ENCODE measurements at regions not wholly inside any gene's neighbourhood (a gene's known extent, or its start where the extent isn't known, plus 50 kb on each side); places are given as distances from the start of the nearest gene placed in this dataset.

GRCh38 chr2:156864753-156865152 is 392.8 kb upstream of the GALNT5 start:
- intact Hi-C loops (cut with micrococcal nuclease; ENCODE audit: unreplicated experiment): no loop called here
- no peak for TF ChIP-seq CTCF (IDR thresholded peaks at IDR 0.05; ENCODE audit: unreplicated experiment)
- CTCF ChIA-PET: no interaction called here
- H3K9me3 Mint-ChIP-seq (ENCODE audit: low read depth, unreplicated experiment): no peaks in the 10 kb centered on the region
- no peak for DNase-seq
- H3K27ac Mint-ChIP-seq (ENCODE audit: unreplicated experiment): no peak overlapping the region
- H3K4me1 Mint-ChIP-seq (ENCODE audit: low read depth, unreplicated experiment): no peaks in the 10 kb centered on the region
- no peaks in the 10 kb centered on the region for H3K27me3 Mint-ChIP-seq (ENCODE audit: unreplicated experiment)
- H3K4me3 Mint-ChIP-seq (ENCODE audit: low read depth, unreplicated experiment): no peak overlapping the region
- H3K36me3 Mint-ChIP-seq (ENCODE audit: insufficient read depth, unreplicated experiment): no peaks in the 10 kb centered on the region
- BruUV-seq (replicated peaks): no TSS peak

GRCh38 chr2:156867201-156867600 is 390.3 kb upstream of the GALNT5 start:
- H3K36me3 Mint-ChIP-seq (ENCODE audit: insufficient read depth, unreplicated experiment): no peaks in the 10 kb centered on the region
- H3K4me1 Mint-ChIP-seq (ENCODE audit: low read depth, unreplicated experiment): no peaks in the 10 kb centered on the region
- H3K4me3 Mint-ChIP-seq (ENCODE audit: low read depth, unreplicated experiment): no peak overlapping the region
- no peak for TF ChIP-seq CTCF (IDR thresholded peaks at IDR 0.05; ENCODE audit: unreplicated experiment)
- intact Hi-C loops (cut with micrococcal nuclease; ENCODE audit: unreplicated experiment): no loop called here
- H3K27me3 Mint-ChIP-seq (ENCODE audit: unreplicated experiment): no peaks in the 10 kb centered on the region
- BruUV-seq (replicated peaks): no TSS peak
- peaks cover 2% of the 10 kb centered on the region for H3K9me3 Mint-ChIP-seq (ENCODE audit: low read depth, unreplicated experiment)
- DNase-seq: no peak
- no peak overlapping the region for H3K27ac Mint-ChIP-seq (ENCODE audit: unreplicated experiment)
- CTCF ChIA-PET: no interaction called here

GRCh38 chr2:156874707-156875106 is 382.8 kb upstream of the GALNT5 start:
- Mint-ChIP-seq H3K36me3 (ENCODE audit: insufficient read depth, unreplicated experiment) (no peaks in the 10 kb centered on the region), H3K9me3 (ENCODE audit: low read depth, unreplicated experiment) (peaks cover 6% of the 10 kb centered on the region), H3K27me3 (ENCODE audit: unreplicated experiment) (no peaks in the 10 kb centered on the region), H3K4me1 (ENCODE audit: low read depth, unreplicated experiment) (no peaks in the 10 kb centered on the region), H3K27ac (ENCODE audit: unreplicated experiment) (no peak overlapping the region), H3K4me3 (ENCODE audit: low read depth, unreplicated experiment) (no peak overlapping the region)
- no peak for DNase-seq
- TF ChIP-seq CTCF (IDR thresholded peaks at IDR 0.05; ENCODE audit: unreplicated experiment): no peak
- no TSS peak for BruUV-seq (replicated peaks)
- intact Hi-C loops (cut with micrococcal nuclease; ENCODE audit: unreplicated experiment): no loop called here
- CTCF ChIA-PET: no interaction called here

GRCh38 chr2:156883804-156884203 is 373.7 kb upstream of the GALNT5 start:
- no peaks in the 10 kb centered on the region for H3K27me3 Mint-ChIP-seq (ENCODE audit: unreplicated experiment)
- intact Hi-C loops (cut with micrococcal nuclease; ENCODE audit: unreplicated experiment): no loop called here
- CTCF ChIA-PET: no interaction called here
- TF ChIP-seq CTCF (IDR thresholded peaks at IDR 0.05; ENCODE audit: unreplicated experiment): no peak
- no peaks in the 10 kb centered on the region for H3K36me3 Mint-ChIP-seq (ENCODE audit: insufficient read depth, unreplicated experiment)
- H3K4me3 Mint-ChIP-seq (ENCODE audit: low read depth, unreplicated experiment): no peak overlapping the region
- peaks cover 14% of the 10 kb centered on the region for H3K4me1 Mint-ChIP-seq (ENCODE audit: low read depth, unreplicated experiment)
- BruUV-seq (replicated peaks): no TSS peak
- peak; percentile 13 for DNase-seq
- no peak overlapping the region for H3K27ac Mint-ChIP-seq (ENCODE audit: unreplicated experiment)
- H3K9me3 Mint-ChIP-seq (ENCODE audit: low read depth, unreplicated experiment): peaks cover 3% of the 10 kb centered on the region

GRCh38 chr2:156884216-156884615 is 373.3 kb upstream of the GALNT5 start:
- BruUV-seq (replicated peaks): no TSS peak
- H3K9me3 Mint-ChIP-seq (ENCODE audit: low read depth, unreplicated experiment): peaks cover 3% of the 10 kb centered on the region
- DNase-seq: no peak
- no peak overlapping the region for H3K27ac Mint-ChIP-seq (ENCODE audit: unreplicated experiment)
- H3K36me3 Mint-ChIP-seq (ENCODE audit: insufficient read depth, unreplicated experiment): no peaks in the 10 kb centered on the region
- H3K27me3 Mint-ChIP-seq (ENCODE audit: unreplicated experiment): no peaks in the 10 kb centered on the region
- CTCF ChIA-PET: no interaction called here
- no peak overlapping the region for H3K4me3 Mint-ChIP-seq (ENCODE audit: low read depth, unreplicated experiment)
- no peak for TF ChIP-seq CTCF (IDR thresholded peaks at IDR 0.05; ENCODE audit: unreplicated experiment)
- H3K4me1 Mint-ChIP-seq (ENCODE audit: low read depth, unreplicated experiment): peaks cover 14% of the 10 kb centered on the region
- intact Hi-C loops (cut with micrococcal nuclease; ENCODE audit: unreplicated experiment): no loop called here
